Anterior cingulate cortex (tissue), 58 donors: ENCODE measurements at regions not wholly inside any gene's neighbourhood (a gene's known extent, or its start where the extent isn't known, plus 50 kb on each side); places are given as distances from the start of the nearest gene placed in this dataset.

ENCODE experiments used
- DNase-seq, 58 donors: peaks; one replicate each; lab custom pipeline; 2025; lab: John Stamatoyannopoulos, UW

- no peak for DNase-seq
Observed at GRCh38 chr4:3863841-3864741, 97.9 kb downstream of the ADRA2C start.

GRCh38 chr4:3864742-3865721 lies 98.8 kb downstream of the ADRA2C start:
- DNase-seq: no peak

GRCh38 chr4:3865986-3866812 lies 100.0 kb downstream of the ADRA2C start:
- DNase-seq: no peak

- DNase-seq: no peak
Observed at GRCh38 chr4:3866813-3867129, 100.6 kb downstream of the ADRA2C start.

GRCh38 chr4:3867403-3868100 lies 101.4 kb downstream of the ADRA2C start:
- no peak for DNase-seq

GRCh38 chr4:3868211-3869173 lies 102.3 kb downstream of the ADRA2C start:
- no peak for DNase-seq

GRCh38 chr4:3869174-3869572 lies 103.0 kb downstream of the ADRA2C start:
- no peak for DNase-seq

- no peak for DNase-seq
Observed at GRCh38 chr4:3869661-3870566, 103.7 kb downstream of the ADRA2C start.

GRCh38 chr4:3870567-3870962 lies 104.4 kb downstream of the ADRA2C start:
- no peak for DNase-seq

GRCh38 chr4:3871181-3871852 lies 105.1 kb downstream of the ADRA2C start:
- DNase-seq: peak in 1 of 58 donors; percentile 51

- DNase-seq: no peak
Observed at GRCh38 chr4:3871881-3872833, 106.0 kb downstream of the ADRA2C start.

- no peak for DNase-seq
Observed at GRCh38 chr4:3872834-3873313, 106.7 kb downstream of the ADRA2C start.

GRCh38 chr4:3873408-3874027 lies 107.3 kb downstream of the ADRA2C start:
- DNase-seq: no peak

- no peak for DNase-seq
Observed at GRCh38 chr4:3874028-3874415, 107.8 kb downstream of the ADRA2C start.

GRCh38 chr4:3874525-3875110 lies 108.4 kb downstream of the ADRA2C start:
- no peak for DNase-seq
